ENCODE measurements at regions not wholly inside any gene's neighbourhood (a gene's known extent, or its start where the extent isn't known, plus 50 kb on each side); places are given as distances from the start of the nearest gene placed in this dataset.
"Not testable (repeated sequence)": the region's sequence is repeated elsewhere in the genome, so short reads cannot be mapped to it uniquely, and the experiment has no call there.

DNA sequence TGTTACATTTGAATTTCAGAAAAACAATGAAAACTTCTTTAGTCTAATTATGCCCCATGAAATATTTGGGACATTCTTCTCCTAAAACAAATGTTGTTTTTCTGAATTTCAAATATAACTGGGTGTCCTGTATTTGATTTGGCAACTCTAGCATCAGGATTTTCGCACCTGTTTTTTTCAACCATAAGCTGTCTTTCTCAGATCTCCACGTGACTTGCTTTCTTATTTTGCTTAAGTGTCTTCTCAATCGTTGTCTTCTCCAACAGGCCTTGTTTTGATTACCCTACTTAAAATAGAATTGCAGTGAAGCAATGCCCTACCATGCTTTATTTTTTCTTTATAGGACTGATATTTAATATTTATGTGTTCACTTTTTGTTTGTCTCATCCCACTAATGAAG, 752.8 kb upstream of the RGS18 start:
- H3K4me3 ChIP-seq (ENCODE audit: low read depth, low read length), result no peak overlapping the region
- no peak for TF ChIP-seq CTCF (IDR thresholded peaks at IDR 0.05; ENCODE audit: borderline replicate concordance, insufficient read depth, low read depth, low read length)

- TF ChIP-seq CTCF (IDR thresholded peaks at IDR 0.05; ENCODE audit: borderline replicate concordance, insufficient read depth, low read depth, low read length), result no peak
Measured at GRCh38 chr1:191414981-191415640, 743.2 kb upstream of the RGS18 start.

DNA sequence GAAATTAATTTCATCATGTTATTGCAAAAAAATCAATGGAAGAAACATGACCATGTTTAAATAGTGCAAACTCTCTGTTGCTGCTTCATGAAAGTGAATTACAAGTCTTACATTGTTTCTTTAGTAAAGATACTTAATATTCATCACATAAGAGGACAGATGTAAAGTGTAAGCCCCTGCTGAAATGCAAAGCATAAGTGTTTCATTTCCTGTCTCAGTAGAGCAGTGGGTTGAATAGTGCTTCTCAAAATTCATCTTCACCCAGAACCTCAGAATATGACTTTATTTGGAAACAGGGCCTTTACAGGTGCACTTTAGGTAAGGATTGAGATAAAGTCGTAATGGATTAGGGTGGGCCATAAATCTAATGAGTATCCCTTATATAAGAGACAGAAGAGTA, 738.4 kb upstream of the RGS18 start:
- TF ChIP-seq CTCF (IDR thresholded peaks at IDR 0.05; ENCODE audit: borderline replicate concordance, insufficient read depth, low read depth, low read length), result no peak
- H3K4me3 ChIP-seq (ENCODE audit: low read depth, low read length), result no peak overlapping the region

More at GRCh38 chr1:191414981-191415640, 743.2 kb upstream of the RGS18 start:
- no peak overlapping the region for H3K4me3 ChIP-seq (ENCODE audit: low read depth, low read length)

DNA sequence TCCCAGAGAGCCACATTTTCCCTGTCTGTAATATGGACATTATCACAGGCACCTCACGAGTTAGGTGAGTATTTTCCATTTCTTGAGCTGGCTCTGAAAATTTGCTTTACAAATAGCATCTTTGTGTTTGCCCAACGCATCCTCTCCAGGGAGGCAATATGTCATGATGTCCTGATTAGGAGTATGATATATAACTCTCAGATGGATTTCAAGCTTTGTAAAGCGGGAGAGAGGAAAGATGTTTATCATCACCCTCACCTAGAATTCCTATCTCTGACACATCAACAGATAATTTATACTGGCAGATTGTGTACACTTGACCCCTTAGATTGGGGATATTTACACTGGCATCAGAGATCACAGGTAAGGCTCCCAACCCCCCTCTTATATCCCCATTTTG, 730.7 kb upstream of the RGS18 start:
- no peak for TF ChIP-seq CTCF (IDR thresholded peaks at IDR 0.05; ENCODE audit: borderline replicate concordance, insufficient read depth, low read depth, low read length)
- no peak overlapping the region for H3K4me3 ChIP-seq (ENCODE audit: low read depth, low read length)

DNA sequence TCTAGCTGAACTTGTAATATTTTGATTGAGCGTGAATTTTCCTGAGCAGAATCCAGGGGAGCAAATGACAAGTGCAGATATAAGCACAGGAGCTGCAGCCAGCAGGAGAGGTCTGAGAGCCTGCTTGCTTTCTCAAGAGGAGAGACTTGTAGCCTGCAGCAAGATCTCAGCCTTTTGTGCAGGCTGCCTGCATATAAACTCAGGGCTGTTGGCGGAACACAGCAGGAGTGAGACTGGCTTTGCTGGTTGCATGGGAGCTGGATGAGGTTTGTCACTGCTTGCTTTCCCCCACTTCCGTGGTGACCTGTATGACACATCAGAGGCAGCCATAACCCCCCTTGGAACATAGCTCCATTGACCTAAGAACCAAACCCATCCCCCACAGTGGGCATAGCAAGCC, 725.4 kb upstream of the RGS18 start:
- H3K4me3 ChIP-seq (ENCODE audit: low read depth, low read length), result no peak overlapping the region
- TF ChIP-seq CTCF (IDR thresholded peaks at IDR 0.05; ENCODE audit: borderline replicate concordance, insufficient read depth, low read depth, low read length), result no peak

DNA sequence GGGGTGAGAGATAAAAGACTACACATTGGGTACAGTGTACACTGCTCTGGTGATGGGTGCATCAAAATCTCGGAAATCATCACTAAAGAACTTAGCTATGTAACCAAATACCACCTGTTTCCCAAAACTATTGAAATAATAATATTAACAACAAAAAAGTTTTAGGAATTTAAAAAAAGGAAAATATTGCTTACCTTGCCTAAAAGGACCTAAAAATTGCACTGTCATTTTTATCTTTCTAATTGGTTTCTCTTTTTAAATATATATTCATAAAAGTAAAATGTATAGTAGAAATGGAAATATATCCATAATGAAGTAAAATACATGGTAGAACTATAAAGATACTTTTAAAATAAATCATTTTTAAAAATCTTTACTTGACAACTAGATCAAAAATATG, 719.3 kb upstream of the RGS18 start:
- no peak overlapping the region for H3K4me3 ChIP-seq (ENCODE audit: low read depth, low read length)
- TF ChIP-seq CTCF (IDR thresholded peaks at IDR 0.05; ENCODE audit: borderline replicate concordance, insufficient read depth, low read depth, low read length), result no peak

DNA sequence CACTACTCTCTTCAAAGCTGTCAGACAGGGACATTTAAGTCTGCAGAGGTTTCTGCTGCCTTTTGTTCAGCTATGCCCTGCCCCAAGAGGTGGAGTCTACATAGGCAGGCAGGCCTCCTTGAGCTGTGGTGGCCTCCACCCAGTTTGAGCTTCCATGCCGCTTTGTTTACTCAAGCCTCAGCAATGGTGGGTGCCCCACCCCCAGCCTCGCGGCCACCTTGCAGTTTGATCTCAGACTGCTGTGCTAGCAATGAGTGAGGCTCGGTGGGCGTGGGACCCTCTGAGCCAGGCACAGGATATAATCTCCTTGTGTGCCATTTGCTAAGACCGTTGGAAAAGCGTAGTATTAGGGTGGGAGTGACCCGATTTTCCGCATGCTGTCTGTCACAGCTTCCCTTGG, 710.0 kb upstream of the RGS18 start:
- H3K4me3 ChIP-seq (ENCODE audit: low read depth, low read length), result not testable (repeated sequence)

DNA sequence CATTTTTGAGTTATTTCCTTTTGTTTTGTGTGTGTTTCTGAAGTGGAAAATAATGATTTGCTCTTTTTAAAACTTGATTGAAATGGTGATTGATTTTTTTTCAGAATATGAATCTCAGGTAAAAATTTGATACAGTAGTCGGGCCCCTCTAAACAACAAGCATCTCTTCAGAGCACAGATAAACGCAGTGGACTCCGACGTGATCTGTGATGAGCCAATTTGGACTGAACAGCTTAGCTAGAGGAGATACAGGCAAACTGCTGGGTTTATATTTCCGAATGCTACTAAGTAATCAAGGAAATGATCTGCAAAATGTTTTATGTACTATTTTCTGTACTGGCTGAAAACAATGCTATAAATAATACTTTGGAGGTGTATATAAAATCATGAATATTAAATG, 705.7 kb upstream of the RGS18 start:
- no peak for TF ChIP-seq CTCF (IDR thresholded peaks at IDR 0.05; ENCODE audit: borderline replicate concordance, insufficient read depth, low read depth, low read length)
- H3K4me3 ChIP-seq (ENCODE audit: low read depth, low read length), result no peak overlapping the region

Data from GM12875 (cell line).